ENCODE measurements at regions not wholly inside any gene's neighbourhood (a gene's known extent, or its start where the extent isn't known, plus 50 kb on each side); places are given as distances from the start of the nearest gene placed in this dataset.

GRCh38 chr12:45611061-45611460 is 118.4 kb upstream of the ARID2 start:
- Histone ChIP-seq H3K27me3 (ENCODE audit: control insufficient read depth in 3 of 3, insufficient read depth in 3 of 3, low read length in 2 of 3) (peaks cover 0 to 4% (median 0%) of the 10 kb centered on the region in 3 donors), H3K9me3 (ENCODE audit: control insufficient read depth in 4 of 4, insufficient read depth in 3 of 4, low read length in 3 of 4) (peaks cover 0 to 2% (median under 1%) of the 10 kb centered on the region in 4 donors), H3K27ac (ENCODE audit: low read depth in 1 of 2, low read length in 1 of 2) (no peak overlapping the region), H3K4me3 (no peak overlapping the region), H3K36me3 (ENCODE audit: control insufficient read depth in 4 of 4, insufficient read depth in 4 of 4, low read length in 4 of 4) (no peaks in the 10 kb centered on the region), H3K4me1 (ENCODE audit: control insufficient read depth in 5 of 5, insufficient read depth in 5 of 5, low read length in 5 of 5) (peaks cover 0 to 3% (median 0%) of the 10 kb centered on the region in 5 donors), H3K9ac (ENCODE audit: insufficient read depth in 1 of 2, low read length in 2 of 2) (no peak overlapping the region)
- no peak for TF ChIP-seq CTCF (IDR thresholded peaks at IDR 0.05; ENCODE audit: control extremely low read depth, extremely low read depth)
- DNase-seq (no peak), ATAC-seq (ENCODE audit: insufficient read depth, low FRiP score) (no peak)
- 17 to 20% methylated on average over 20 of the region's 20 CpGs for WGBS, 2 donors

- Histone ChIP-seq H3K27ac (ENCODE audit: low read depth in 1 of 2, low read length in 1 of 2) (no peak overlapping the region), H3K27me3 (ENCODE audit: control insufficient read depth in 3 of 3, insufficient read depth in 3 of 3, low read length in 2 of 3) (peaks cover 0 to 4% (median 0%) of the 10 kb centered on the region in 3 donors), H3K4me1 (ENCODE audit: control insufficient read depth in 5 of 5, insufficient read depth in 5 of 5, low read length in 5 of 5) (peaks cover 0 to 3% (median 0%) of the 10 kb centered on the region in 5 donors), H3K36me3 (ENCODE audit: control insufficient read depth in 4 of 4, insufficient read depth in 4 of 4, low read length in 4 of 4) (no peaks in the 10 kb centered on the region), H3K9me3 (ENCODE audit: control insufficient read depth in 4 of 4, insufficient read depth in 3 of 4, low read length in 3 of 4) (no peaks in the 10 kb centered on the region), H3K9ac (ENCODE audit: insufficient read depth in 1 of 2, low read length in 2 of 2) (no peak overlapping the region), H3K4me3 (no peak overlapping the region)
- WGBS, 2 donors, result 78 to 82% methylated on average over 5 of the region's 5 CpGs
- DNase-seq (no peak), ATAC-seq (ENCODE audit: insufficient read depth, low FRiP score) (no peak)
- no peak for TF ChIP-seq CTCF (IDR thresholded peaks at IDR 0.05; ENCODE audit: control extremely low read depth, extremely low read depth)
These were observed 118.0 kb upstream of the ARID2 start for GRCh38 chr12:45611495-45611894.

- H3K4me1 ChIP-seq (ENCODE audit: control insufficient read depth in 5 of 5, insufficient read depth in 5 of 5, low read length in 5 of 5), result peaks cover 0 to 3% (median 0%) of the 10 kb centered on the region in 5 donors
- no peak overlapping the region for H3K4me3 ChIP-seq
- DNase-seq (no peak), ATAC-seq (ENCODE audit: insufficient read depth, low FRiP score) (no peak)
- TF ChIP-seq CTCF (IDR thresholded peaks at IDR 0.05; ENCODE audit: control extremely low read depth, extremely low read depth), result no peak
- peaks cover 0 to 4% (median 0%) of the 10 kb centered on the region in 3 donors for H3K27me3 ChIP-seq (ENCODE audit: control insufficient read depth in 3 of 3, insufficient read depth in 3 of 3, low read length in 2 of 3)
- no peak overlapping the region for H3K27ac ChIP-seq (ENCODE audit: low read depth in 1 of 2, low read length in 1 of 2)
- H3K36me3 ChIP-seq (ENCODE audit: control insufficient read depth in 4 of 4, insufficient read depth in 4 of 4, low read length in 4 of 4), result no peaks in the 10 kb centered on the region
- 89 to 95% methylated on average over 7 of the region's 7 CpGs for WGBS, 2 donors
- H3K9ac ChIP-seq (ENCODE audit: insufficient read depth in 1 of 2, low read length in 2 of 2), result no peak overlapping the region
- H3K9me3 ChIP-seq (ENCODE audit: control insufficient read depth in 4 of 4, insufficient read depth in 3 of 4, low read length in 3 of 4), result no peaks in the 10 kb centered on the region
These were observed 117.3 kb upstream of the ARID2 start for GRCh38 chr12:45612044-45612794.
